H1 (cell line): ENCODE measurements at regions not wholly inside any gene's neighbourhood (a gene's known extent, or its start where the extent isn't known, plus 50 kb on each side); places are given as distances from the start of the nearest gene placed in this dataset.

Source experiments
- CTCF ChIP-seq, 3 experiments: IDR thresholded peaks; 1 replicate in 2 of 3; 2 replicates in 1 of 3; pipeline versions ENCODE4 v1.5.1 to v1.6.1; 2011; ENCODE audit warnings: low read length in 3 of 3, mild to moderate bottlenecking in 3 of 3, inconsistent platforms in 2 of 3, low read depth in 1 of 3, moderate library complexity in 1 of 3; ENCODE audit not compliant: insufficient read depth in 1 of 3; ENCODE audit errors: control extremely low read depth in 1 of 3
- EP300 ChIP-seq, 2 experiments: IDR thresholded peaks; 1 replicate in 1 of 2; 2 replicates in 1 of 2; pipeline ENCODE4 v1.6.1; 2011 to 2012; ENCODE audit warnings: low read depth in 2 of 2, low read length in 2 of 2, mild to moderate bottlenecking in 2 of 2, borderline replicate concordance in 1 of 2, inconsistent platforms in 1 of 2, moderate library complexity in 1 of 2
- EZH2 ChIP-seq: fragments of 200-600 bp; sonication (generic); IDR thresholded peaks from 2 replicates; pipeline ENCODE4 v1.7.1; 2012; ENCODE audit warnings: low read depth, mild to moderate bottlenecking, moderate library complexity, low read length, inconsistent platforms; ENCODE audit not compliant: severe bottlenecking
- MAFK ChIP-seq: IDR thresholded peaks from 2 replicates; pipeline ENCODE4 v1.6.1; 2012; ENCODE audit warnings: low read depth, mild to moderate bottlenecking, improper control_type of control experiment, low read length
- POLR2A ChIP-seq, 2 experiments: IDR thresholded peaks; 1 replicate in 1 of 2; 2 replicates in 1 of 2; pipeline ENCODE4 v1.6.1; 2011; ENCODE audit warnings: low read depth in 2 of 2, low read length in 2 of 2, mild to moderate bottlenecking in 2 of 2; ENCODE audit errors: control extremely low read depth in 1 of 2
- POU5F1 ChIP-seq: IDR thresholded peaks from 2 replicates; pipeline ENCODE4 v1.6.1; 2011; ENCODE audit warnings: low read depth, mild to moderate bottlenecking, low read length, moderate library complexity
- RAD21 ChIP-seq, 2 experiments: IDR thresholded peaks in 1 of 2; conservative IDR thresholded peaks in 1 of 2; 2 replicates each; pipeline ENCODE4 v1.6.1; 2011; ENCODE audit warnings: low read depth in 2 of 2, low read length in 2 of 2, improper control_type of control experiment in 1 of 2, inconsistent platforms in 1 of 2, mild to moderate bottlenecking in 1 of 2, moderate library complexity in 1 of 2
- RNF2 ChIP-seq: fragments of 200-900, 300-1000 bp; sonication (generic); IDR thresholded peaks from 2 replicates; pipeline ENCODE4 v1.7.1; 2016; ENCODE audit warnings: borderline replicate concordance, low read depth, mild to moderate bottlenecking, antibody characterized with exemption, low read length; ENCODE audit not compliant: poor library complexity, severe bottlenecking; ENCODE audit errors: missing control alignments
- SP1 ChIP-seq: IDR thresholded peaks from 2 replicates; pipeline ENCODE4 v1.6.1; 2011; ENCODE audit warnings: low read depth, low read length
- SP2 ChIP-seq: IDR thresholded peaks from 2 replicates; pipeline ENCODE4 v1.6.1; 2012; ENCODE audit warnings: mild to moderate bottlenecking, low read length, inconsistent platforms
- TAF1 ChIP-seq: IDR thresholded peaks from 2 replicates; pipeline ENCODE4 v1.6.1; 2011; ENCODE audit warnings: mild to moderate bottlenecking, low read depth, low read length
- TEAD4 ChIP-seq: IDR thresholded peaks from 2 replicates; pipeline ENCODE4 v1.6.1; 2012; ENCODE audit warnings: low read depth, low read length, inconsistent platforms, mixed read lengths
- TF ChIP-seq, protein P1 (sequence below): IDR thresholded peaks from 2 replicates; pipeline ENCODE4 v1.6.1; 2012; ENCODE audit warnings: inconsistent platforms
- TF ChIP-seq, protein P2 (sequence below): IDR thresholded peaks from 2 replicates; pipeline ENCODE4 v1.6.1; 2012; ENCODE audit warnings: low read length, inconsistent platforms

DNA sequence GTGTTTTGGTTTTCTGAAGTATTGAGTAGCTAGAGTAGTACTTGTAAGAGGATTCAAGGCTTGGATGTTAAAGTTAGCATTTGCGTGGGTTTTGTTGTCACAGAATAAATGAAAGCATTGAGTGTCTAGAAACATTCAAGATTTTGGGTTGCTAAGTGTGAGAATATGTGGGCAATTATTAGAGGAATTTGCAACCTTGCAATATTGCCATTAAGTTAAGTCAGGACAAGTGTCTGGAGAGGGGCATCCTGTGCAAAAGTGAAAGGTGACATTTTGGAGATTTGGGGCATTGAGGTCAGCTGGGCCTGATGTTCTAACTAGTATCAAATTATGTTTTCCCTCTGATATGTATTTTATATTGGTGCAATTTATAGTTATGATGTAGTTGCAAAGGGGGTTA lies 533.9 kb upstream of the GRID2 start:
- TF ChIP-seq CTCF (IDR thresholded peaks at IDR 0.05; ENCODE audit: control extremely low read depth in 1 of 3, insufficient read depth in 1 of 3, low read depth in 1 of 3, low read length in 3 of 3) (no peak), EZH2 (no peak), EP300 (IDR thresholded peaks at IDR 0.05; ENCODE audit: borderline replicate concordance in 1 of 2, low read depth in 2 of 2, low read length in 2 of 2) (no peak), SP1 (no peak), MAFK (0 out of 2 replicates have a peak, but pooled peaks have one; percentile 15), TAF1 (no peak), POLR2A (IDR thresholded peaks at IDR 0.05; ENCODE audit: control extremely low read depth in 1 of 2, low read depth in 2 of 2, low read length in 2 of 2) (no peak), RAD21 (IDR thresholded peaks at IDR 0.05 in 1 of 2, conservative IDR thresholded peaks at IDR 0.05 in 1 of 2; ENCODE audit: low read depth in 2 of 2, low read length in 2 of 2) (no peak), SP2 (no peak), RNF2 (no peak), TEAD4 (no peak), POU5F1 (no peak)
- TF ChIP-seq, protein P1, sequence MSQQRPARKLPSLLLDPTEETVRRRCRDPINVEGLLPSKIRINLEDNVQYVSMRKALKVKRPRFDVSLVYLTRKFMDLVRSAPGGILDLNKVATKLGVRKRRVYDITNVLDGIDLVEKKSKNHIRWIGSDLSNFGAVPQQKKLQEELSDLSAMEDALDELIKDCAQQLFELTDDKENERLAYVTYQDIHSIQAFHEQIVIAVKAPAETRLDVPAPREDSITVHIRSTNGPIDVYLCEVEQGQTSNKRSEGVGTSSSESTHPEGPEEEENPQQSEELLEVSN: no peak
- TF ChIP-seq, protein P2, sequence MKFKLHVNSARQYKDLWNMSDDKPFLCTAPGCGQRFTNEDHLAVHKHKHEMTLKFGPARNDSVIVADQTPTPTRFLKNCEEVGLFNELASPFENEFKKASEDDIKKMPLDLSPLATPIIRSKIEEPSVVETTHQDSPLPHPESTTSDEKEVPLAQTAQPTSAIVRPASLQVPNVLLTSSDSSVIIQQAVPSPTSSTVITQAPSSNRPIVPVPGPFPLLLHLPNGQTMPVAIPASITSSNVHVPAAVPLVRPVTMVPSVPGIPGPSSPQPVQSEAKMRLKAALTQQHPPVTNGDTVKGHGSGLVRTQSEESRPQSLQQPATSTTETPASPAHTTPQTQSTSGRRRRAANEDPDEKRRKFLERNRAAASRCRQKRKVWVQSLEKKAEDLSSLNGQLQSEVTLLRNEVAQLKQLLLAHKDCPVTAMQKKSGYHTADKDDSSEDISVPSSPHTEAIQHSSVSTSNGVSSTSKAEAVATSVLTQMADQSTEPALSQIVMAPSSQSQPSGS: no peak
